CD14-positive monocyte (primary cell): ENCODE measurements at regions not wholly inside any gene's neighbourhood (a gene's known extent, or its start where the extent isn't known, plus 50 kb on each side); places are given as distances from the start of the nearest gene placed in this dataset.

ENCODE experiments used
- DNase-seq, 3 donors: peaks; one replicate each; pipeline ENCODE4 v3.0.0-alpha.2; 2011 to 2022
- H2AFZ ChIP-seq: 2 replicates; pipeline ENCODE4 v1.6.0; 2012; ENCODE audit warnings: mild to moderate bottlenecking, low read depth, low read length, inconsistent platforms; ENCODE audit not compliant: insufficient read depth, poor library complexity, severe bottlenecking
- H3K27ac ChIP-seq, 2 donors: 1 replicate in 1 of 2; 2 replicates in 1 of 2; pipeline ENCODE4 v1.5.1; 2012 to 2013; ENCODE audit warnings: low read length in 2 of 2, control low read depth in 1 of 2, inconsistent platforms in 1 of 2, low read depth in 1 of 2, mild to moderate bottlenecking in 1 of 2
- H3K27me3 ChIP-seq, 2 donors: one replicate each; pipeline versions ENCODE4 v1.6.0 to v1.6.1; 2011 to 2013; ENCODE audit warnings: low read length in 2 of 2; ENCODE audit not compliant: control insufficient read depth in 2 of 2, insufficient read depth in 2 of 2
- H3K36me3 ChIP-seq, 2 donors: replicated peaks in 1 of 2; 1 replicate in 1 of 2; 2 replicates in 1 of 2; pipeline versions ENCODE4 v1.5.1 to v1.6.1; 2012 to 2013; ENCODE audit warnings: low read length in 2 of 2, control low read depth in 1 of 2, inconsistent platforms in 1 of 2, mild to moderate bottlenecking in 1 of 2; ENCODE audit not compliant: insufficient read depth in 2 of 2, control insufficient read depth in 1 of 2
- H3K4me1 ChIP-seq, 2 donors: 1 replicate in 1 of 2; 2 replicates in 1 of 2; pipeline versions ENCODE4 v1.5.1 to v1.6.1; 2012 to 2013; ENCODE audit warnings: low read length in 2 of 2, control low read depth in 1 of 2, inconsistent platforms in 1 of 2, mild to moderate bottlenecking in 1 of 2, moderate library complexity in 1 of 2; ENCODE audit not compliant: insufficient read depth in 2 of 2, control insufficient read depth in 1 of 2
- H3K4me2 ChIP-seq: replicated peaks from 2 replicates; pipeline ENCODE3; 2012; ENCODE audit warnings: low read length, moderate library complexity, mild to moderate bottlenecking; ENCODE audit not compliant: poor library complexity, severe bottlenecking; ENCODE audit errors: extremely low read depth
- H3K4me3 ChIP-seq, 3 experiments: fragments of 200-600 bp in 1 of 3; sonication (generic) in 1 of 3; replicated peaks in 1 of 3; 1 replicate in 2 of 3; 2 replicates in 1 of 3; pipeline ENCODE4 v1.5.1; 2011 to 2013; ENCODE audit warnings: low read length in 3 of 3, mild to moderate bottlenecking in 3 of 3, control low read depth in 2 of 3, low read depth in 2 of 3, inconsistent platforms in 1 of 3, moderate library complexity in 1 of 3
- H3K79me2 ChIP-seq: 2 replicates; pipeline ENCODE4 v1.6.0; 2012; ENCODE audit warnings: mild to moderate bottlenecking, control low read depth, inconsistent platforms, low read length, moderate library complexity; ENCODE audit not compliant: insufficient read depth
- H3K9ac ChIP-seq: 2 replicates; pipeline ENCODE4 v1.6.0; 2017; ENCODE audit warnings: low read length, mild to moderate bottlenecking; ENCODE audit not compliant: insufficient read depth, poor library complexity, severe bottlenecking
- H3K9me3 ChIP-seq, 2 donors: replicated peaks in 1 of 2; 1 replicate in 1 of 2; 2 replicates in 1 of 2; pipeline versions ENCODE4 v1.5.1 to v1.6.1; 2012 to 2013; ENCODE audit warnings: low read length in 2 of 2, control low read depth in 1 of 2; ENCODE audit not compliant: control insufficient read depth in 1 of 2, insufficient read depth in 1 of 2
- H4K20me1 ChIP-seq: 2 replicates; pipeline ENCODE4 v1.6.0; 2012; ENCODE audit warnings: mild to moderate bottlenecking, low read length, control low read depth, moderate library complexity; ENCODE audit not compliant: insufficient read depth
- H3K27ac Mint-ChIP-seq, 7 donors: one replicate each; pipeline ENCODE4 v1.8.0; 2020; ENCODE audit warnings: mild to moderate bottlenecking in 7 of 7, mixed read lengths in 7 of 7, moderate library complexity in 6 of 7, inconsistent platforms in 2 of 7
- H3K27me3 Mint-ChIP-seq, 3 donors: one replicate each; pipeline ENCODE4 v1.8.0; 2021 to 2022; ENCODE audit warnings: low read depth in 3 of 3, mild to moderate bottlenecking in 3 of 3, mixed read lengths in 3 of 3, moderate library complexity in 3 of 3, inconsistent platforms in 1 of 3
- H3K36me3 Mint-ChIP-seq, 2 donors: one replicate each; pipeline ENCODE4 v1.8.0; 2020; ENCODE audit warnings: mixed read lengths in 2 of 2, inconsistent platforms in 1 of 2, mild to moderate bottlenecking in 1 of 2
- H3K4me1 Mint-ChIP-seq: one replicate; pipeline ENCODE4 v1.8.0; 2020; ENCODE audit warnings: mild to moderate bottlenecking, mixed read lengths
- H3K4me3 Mint-ChIP-seq, 2 donors: one replicate each; pipeline ENCODE4 v1.8.0; 2020; ENCODE audit warnings: mild to moderate bottlenecking in 2 of 2, mixed read lengths in 2 of 2, moderate library complexity in 1 of 2
- H3K9me3 Mint-ChIP-seq, 7 donors: one replicate each; pipeline ENCODE4 v1.8.0; 2020 to 2022; ENCODE audit warnings: mixed read lengths in 7 of 7, mild to moderate bottlenecking in 6 of 7, moderate library complexity in 6 of 7, inconsistent platforms in 2 of 7
- CTCF ChIP-seq: fragments of 200-600 bp; IDR thresholded peaks from one replicate; pipeline ENCODE4 v1.8.0; 2022; ENCODE audit warnings: antibody characterized with exemption, mild to moderate bottlenecking
- WGBS: methylation state at CpG from one replicate; pipeline ENCODE4 v1.1.5; 2013; ENCODE audit warnings: missing lambda C conversion rate; ENCODE audit not compliant: insufficient coverage; 5-methylcytosine and 5-hydroxymethylcytosine counted together
- intact Hi-C, 2 donors: fragments of 100-400 bp; cut with micrococcal nuclease; formaldehyde crosslinking; loops; one replicate each; pipeline versions ENCODE4 v1.15.0 to v1.15.1; 2023

- Histone ChIP-seq H3K4me1 (no peaks in the 10 kb centered on the region), H3K79me2 (no peaks in the 10 kb centered on the region), H2AFZ (no peak overlapping the region), H3K27ac (no peak overlapping the region), H3K4me3 (no peak overlapping the region), H3K36me3 (no peaks in the 10 kb centered on the region), H3K9ac (no peak overlapping the region), H3K4me2 (no peak overlapping the region), H3K9me3 (peaks cover 80 to 81% of the 10 kb centered on the region in 2 donors), H3K27me3 (no peaks in the 10 kb centered on the region), H4K20me1 (no peaks in the 10 kb centered on the region)
- Mint-ChIP-seq H3K36me3 (no peaks in the 10 kb centered on the region), H3K4me3 (no peak overlapping the region), H3K27ac (no peak overlapping the region), H3K9me3 (peaks cover 62 to 88% (median 68%) of the 10 kb centered on the region in 7 donors), H3K4me1 (no peaks in the 10 kb centered on the region), H3K27me3 (no peaks in the 10 kb centered on the region)
- no peak for DNase-seq
- intact Hi-C loops: no loop called here
- TF ChIP-seq CTCF: no peak
- 68% methylated on average over 2 of the region's 2 CpGs for WGBS
Observed at GRCh38 chr19:23998568-23998967, 83.9 kb downstream of the ZNF726 start.

DNA sequence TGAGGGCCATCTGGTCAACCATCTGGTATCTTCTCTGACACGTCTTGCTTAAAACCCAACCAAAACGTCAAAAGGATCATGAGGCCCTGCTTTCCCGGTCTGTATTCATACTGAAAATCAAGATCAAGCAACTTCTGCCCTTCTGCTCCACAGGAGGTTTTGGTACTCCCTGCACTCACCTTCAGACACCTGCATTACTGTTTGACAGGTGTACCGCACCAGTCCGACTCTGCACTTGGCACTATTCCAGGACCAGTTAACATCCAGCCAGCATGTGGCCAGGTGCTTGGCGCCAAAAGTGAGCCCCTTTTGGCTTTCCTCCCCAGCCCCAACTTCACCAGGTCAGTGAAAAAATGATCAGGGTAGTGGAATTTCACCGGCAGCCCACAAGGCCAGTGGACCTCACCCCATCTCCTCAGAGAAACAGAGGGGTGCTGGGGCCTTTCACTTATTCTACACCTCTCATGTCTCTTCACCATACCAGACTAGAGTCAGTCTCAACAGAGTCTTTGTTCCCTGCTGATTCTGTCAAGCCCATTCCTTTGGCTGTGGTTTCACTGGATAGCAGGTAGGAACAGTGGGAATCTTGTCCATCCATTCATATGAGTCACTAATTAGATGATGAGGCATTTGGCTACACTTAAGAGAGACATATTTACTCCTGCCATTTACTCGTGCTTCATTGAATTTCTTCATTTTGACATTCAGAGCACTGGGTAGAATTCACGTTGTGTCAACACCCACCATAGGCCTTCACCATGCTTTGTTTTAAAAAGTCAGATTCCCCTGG, 85.3 kb downstream of the ZNF726 start:
- Histone ChIP-seq H3K9ac (no peak overlapping the region), H3K4me3 (no peak overlapping the region), H3K4me2 (no peak overlapping the region), H3K9me3 (peaks cover 84 to 85% of the 10 kb centered on the region in 2 donors), H2AFZ (no peak overlapping the region), H3K36me3 (no peaks in the 10 kb centered on the region), H3K4me1 (no peaks in the 10 kb centered on the region), H3K27ac (no peak overlapping the region), H4K20me1 (no peaks in the 10 kb centered on the region), H3K27me3 (no peaks in the 10 kb centered on the region), H3K79me2 (no peaks in the 10 kb centered on the region)
- Mint-ChIP-seq H3K27ac (no peak overlapping the region), H3K4me1 (no peaks in the 10 kb centered on the region), H3K9me3 (peaks cover 63 to 93% (median 78%) of the 10 kb centered on the region in 7 donors), H3K27me3 (no peaks in the 10 kb centered on the region), H3K36me3 (no peaks in the 10 kb centered on the region), H3K4me3 (no peak overlapping the region)
- intact Hi-C loops: no loop called here
- DNase-seq: no peak
- 92% methylated on average over 4 of the region's 9 CpGs for WGBS
- no peak for TF ChIP-seq CTCF
